Neural progenitor cell (in vitro differentiated cells): ENCODE measurements at regions not wholly inside any gene's neighbourhood (a gene's known extent, or its start where the extent isn't known, plus 50 kb on each side); places are given as distances from the start of the nearest gene placed in this dataset.

ENCODE experiments used
- DNase-seq: peaks from one replicate; pipeline ENCODE4 v3.0.0-alpha.2; 2016; ENCODE audit warnings: low spot score
- H2AFZ ChIP-seq: fragments of 200-600 bp; sonication (generic); replicated peaks from 2 replicates; pipeline ENCODE4 v1.6.1; 2016; ENCODE audit warnings: antibody characterized with exemption
- H3F3A ChIP-seq: fragments of 200-600 bp; sonication (generic); 2 replicates; pipeline ENCODE4 v1.6.1; 2016; ENCODE audit warnings: antibody characterized with exemption, low read depth
- H3K27ac ChIP-seq: fragments of 200-600 bp; sonication (generic); 2 replicates; pipeline ENCODE4 v1.5.1; 2016; ENCODE audit warnings: mild to moderate bottlenecking
- H3K27me3 ChIP-seq: fragments of 200-600 bp; sonication (generic); 2 replicates; pipeline ENCODE4 v1.6.1; 2016; ENCODE audit warnings: mild to moderate bottlenecking, moderate library complexity
- H3K36me3 ChIP-seq: fragments of 200-600 bp; sonication (generic); 2 replicates; pipeline ENCODE4 v1.5.1; 2016
- H3K4me1 ChIP-seq: fragments of 200-600 bp; sonication (generic); 2 replicates; pipeline ENCODE4 v1.6.1; 2016; ENCODE audit warnings: mixed run types
- H3K4me2 ChIP-seq: fragments of 200-600 bp; sonication (generic); 2 replicates; pipeline ENCODE4 v1.6.1; 2016
- H3K4me3 ChIP-seq: fragments of 200-600 bp; sonication (generic); 2 replicates; pipeline ENCODE4 v1.5.1; 2016
- H3K79me2 ChIP-seq: fragments of 200-600 bp; sonication (generic); 2 replicates; pipeline ENCODE4 v1.6.1; 2016; ENCODE audit warnings: low read depth
- H3K9ac ChIP-seq: fragments of 200-600 bp; sonication (generic); 2 replicates; pipeline ENCODE4 v1.6.1; 2016
- H3K9me3 ChIP-seq: fragments of 200-600 bp; sonication (generic); 2 replicates; pipeline ENCODE4 v1.5.1; 2016; ENCODE audit warnings: low read depth
- H4K20me1 ChIP-seq: fragments of 200-600 bp; sonication (generic); 2 replicates; pipeline ENCODE4 v1.6.1; 2016; ENCODE audit warnings: low read depth
- H3K27ac Mint-ChIP-seq: 3 replicates; pipeline ENCODE4 v1.8.0; 2021; ENCODE audit warnings: mixed read lengths
- H3K27me3 Mint-ChIP-seq: 2 replicates; pipeline ENCODE4 v1.8.0; 2022; ENCODE audit warnings: low read depth, mild to moderate bottlenecking, inconsistent platforms, moderate library complexity, mixed read lengths; ENCODE audit not compliant: insufficient read depth
- H3K36me3 Mint-ChIP-seq: 3 replicates; pipeline ENCODE4 v1.8.0; 2021; ENCODE audit warnings: mixed read lengths
- H3K4me1 Mint-ChIP-seq: 3 replicates; pipeline ENCODE4 v1.8.0; 2021; ENCODE audit warnings: mixed read lengths
- H3K4me3 Mint-ChIP-seq: 3 replicates; pipeline ENCODE4 v1.8.0; 2021; ENCODE audit warnings: mild to moderate bottlenecking, moderate library complexity, mixed read lengths
- H3K9me3 Mint-ChIP-seq: 3 replicates; pipeline ENCODE4 v1.8.0; 2020; ENCODE audit warnings: mixed read lengths
- CTCF ChIP-seq: fragments of 200-600 bp; sonication (generic); IDR thresholded peaks from 2 replicates; pipeline ENCODE4 v1.5.1; 2017; ENCODE audit warnings: antibody characterized with exemption, mild to moderate bottlenecking
- EZH2 ChIP-seq: fragments of 200-600 bp; sonication (generic); IDR thresholded peaks from 2 replicates; pipeline ENCODE4 v1.6.1; 2017; ENCODE audit warnings: antibody characterized with exemption, mild to moderate bottlenecking, moderate library complexity
- EZH2phosphoT487 ChIP-seq: fragments of 200-600 bp; sonication (generic); IDR thresholded peaks from 2 replicates; pipeline ENCODE4 v1.6.1; 2017; ENCODE audit warnings: antibody characterized with exemption

GRCh38 chr17:79478841-79479240 is 132.0 kb downstream of the RBFOX3 start:
- H3K4me1 Mint-ChIP-seq = peaks cover 24% of the 10 kb centered on the region
- H3K4me1 ChIP-seq = peaks cover 15% of the 10 kb centered on the region
- no peak overlapping the region for H3K27ac Mint-ChIP-seq
- H3K27me3 ChIP-seq = no peaks in the 10 kb centered on the region
- H3K9me3 Mint-ChIP-seq = peaks cover 2% of the 10 kb centered on the region
- DNase-seq = no peak
- no peaks in the 10 kb centered on the region for H3F3A ChIP-seq
- H3K9ac ChIP-seq = no peak overlapping the region
- no peaks in the 10 kb centered on the region for H3K9me3 ChIP-seq
- no peaks in the 10 kb centered on the region for H3K79me2 ChIP-seq
- no peaks in the 10 kb centered on the region for H3K36me3 ChIP-seq
- TF ChIP-seq CTCF = no peak
- no peak for TF ChIP-seq EZH2
- TF ChIP-seq EZH2phosphoT487 = no peak
- peaks cover 5% of the 10 kb centered on the region for H3K27me3 Mint-ChIP-seq
- no peak overlapping the region for H2AFZ ChIP-seq
- no peak overlapping the region for H3K4me3 Mint-ChIP-seq
- H3K4me2 ChIP-seq = no peak overlapping the region
- no peak overlapping the region for H3K27ac ChIP-seq
- H4K20me1 ChIP-seq = no peaks in the 10 kb centered on the region
- H3K36me3 Mint-ChIP-seq = no peaks in the 10 kb centered on the region
- H3K4me3 ChIP-seq = no peak overlapping the region

- no peaks in the 10 kb centered on the region for H3K27me3 ChIP-seq
- Mint-ChIP-seq H3K9me3 (peaks cover 2% of the 10 kb centered on the region), H3K36me3 (no peaks in the 10 kb centered on the region), H3K4me3 (no peak overlapping the region), H3K4me1 (peaks cover 23% of the 10 kb centered on the region), H3K27ac (no peak overlapping the region), H3K27me3 (peaks cover 5% of the 10 kb centered on the region)
- DNase-seq = no peak
- H3F3A ChIP-seq = no peaks in the 10 kb centered on the region
- H3K4me1 ChIP-seq = peaks cover 14% of the 10 kb centered on the region
- H3K9me3 ChIP-seq = no peaks in the 10 kb centered on the region
- TF ChIP-seq EZH2 (no peak), EZH2phosphoT487 (no peak), CTCF (no peak)
- H3K4me2 ChIP-seq = no peak overlapping the region
- H2AFZ ChIP-seq = no peak overlapping the region
- H3K36me3 ChIP-seq = no peaks in the 10 kb centered on the region
- no peak overlapping the region for H3K9ac ChIP-seq
- H3K27ac ChIP-seq = no peak overlapping the region
- H4K20me1 ChIP-seq = no peaks in the 10 kb centered on the region
- H3K79me2 ChIP-seq = no peaks in the 10 kb centered on the region
- H3K4me3 ChIP-seq = no peak overlapping the region
Observed at GRCh38 chr17:79478051-79478461, 132.8 kb downstream of the RBFOX3 start.

DNA sequence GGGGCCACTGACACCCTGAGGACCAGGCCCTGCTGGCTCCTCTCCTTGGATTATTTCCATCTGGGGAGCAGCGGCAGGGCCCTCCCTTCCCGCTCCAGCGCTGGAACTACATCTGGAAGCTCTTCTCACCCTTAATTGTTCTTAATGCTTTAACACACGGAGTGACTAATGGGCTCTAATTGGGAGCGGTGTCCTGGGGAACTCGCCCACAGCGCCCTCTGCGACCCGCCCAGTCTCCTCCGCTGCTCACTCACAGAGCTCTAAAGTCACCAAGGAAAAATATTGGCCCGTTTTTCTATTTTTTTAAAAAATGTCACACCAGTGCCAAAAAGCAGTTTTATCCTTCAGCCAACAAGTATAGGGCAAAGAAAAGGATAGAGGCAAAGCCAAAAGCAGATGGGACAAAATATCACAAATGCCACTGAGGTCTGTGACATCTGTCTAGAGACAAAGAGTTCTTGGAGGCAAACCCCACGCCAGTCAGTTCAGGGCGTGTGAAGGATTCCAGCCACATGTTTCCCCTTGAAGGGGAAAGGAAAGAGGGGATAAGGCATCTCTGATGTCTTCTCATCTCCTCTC is 134.7 kb downstream of the RBFOX3 start:
- Mint-ChIP-seq H3K4me3 (no peak overlapping the region), H3K4me1 (peaks cover 10% of the 10 kb centered on the region)
- TF ChIP-seq CTCF (peak; percentile 21), EZH2phosphoT487 (no peak), EZH2 (no peak)

More for the DNA sequence above, 134.7 kb downstream of the RBFOX3 start:
- Histone ChIP-seq H3K4me1 (peaks cover 7% of the 10 kb centered on the region), H3K27ac (no peak overlapping the region), H2AFZ (no peak overlapping the region), H4K20me1 (no peaks in the 10 kb centered on the region), H3K27me3 (no peaks in the 10 kb centered on the region), H3K9me3 (no peaks in the 10 kb centered on the region), H3K9ac (no peak overlapping the region), H3F3A (no peaks in the 10 kb centered on the region), H3K4me3 (no peak overlapping the region), H3K4me2 (no peak overlapping the region), H3K36me3 (no peaks in the 10 kb centered on the region), H3K79me2 (no peaks in the 10 kb centered on the region)
- DNase-seq = peak; percentile 39
- Mint-ChIP-seq H3K9me3 (peaks cover 2% of the 10 kb centered on the region), H3K36me3 (no peaks in the 10 kb centered on the region), H3K27ac (peak overlapping the region; percentile 54), H3K27me3 (peaks cover 5% of the 10 kb centered on the region)
